ENCODE measurements at regions not wholly inside any gene's neighbourhood (a gene's known extent, or its start where the extent isn't known, plus 50 kb on each side); places are given as distances from the start of the nearest gene placed in this dataset.

- POLR2A ChIA-PET, result no interaction called here
- DNase-seq (ENCODE audit: extremely low spot score), result no peak
- no peak for TF ChIP-seq CTCF (IDR thresholded peaks at IDR 0.05; ENCODE audit: control extremely low read depth, extremely low read depth, low read depth, missing control alignments)
- CTCF ChIA-PET, result no interaction called here
Measured at GRCh38 chr18:70892381-70892780, 603.5 kb downstream of the SOCS6 start.

GRCh38 chr18:70870292-70870691 lies 581.4 kb downstream of the SOCS6 start:
- no peak for DNase-seq (ENCODE audit: extremely low spot score)
- POLR2A ChIA-PET, result no interaction called here
- no peak for TF ChIP-seq CTCF (IDR thresholded peaks at IDR 0.05; ENCODE audit: control extremely low read depth, extremely low read depth, low read depth, missing control alignments)
- CTCF ChIA-PET, result no interaction called here

GRCh38 chr18:70848329-70848728 lies 559.5 kb downstream of the SOCS6 start:
- ChIA-PET CTCF (no interaction called here), POLR2A (no interaction called here)
- TF ChIP-seq CTCF (IDR thresholded peaks at IDR 0.05; ENCODE audit: control extremely low read depth, extremely low read depth, low read depth, missing control alignments), result no peak
- DNase-seq (ENCODE audit: extremely low spot score), result no peak

GRCh38 chr18:70840649-70841048 lies 551.8 kb downstream of the SOCS6 start:
- TF ChIP-seq CTCF (IDR thresholded peaks at IDR 0.05; ENCODE audit: control extremely low read depth, extremely low read depth, low read depth, missing control alignments), result no peak
- POLR2A ChIA-PET, result no interaction called here
- DNase-seq (ENCODE audit: extremely low spot score), result no peak
- CTCF ChIA-PET, result interaction anchor here (1.0 kb wide), 1 partner anchor 9 kb away, joined by 3 read pairs; no protein-coding TSS in a partner anchor

GRCh38 chr18:70827632-70828031 lies 538.8 kb downstream of the SOCS6 start:
- POLR2A ChIA-PET, result no interaction called here
- DNase-seq (ENCODE audit: extremely low spot score), result no peak
- CTCF ChIA-PET, result no interaction called here
- TF ChIP-seq CTCF (IDR thresholded peaks at IDR 0.05; ENCODE audit: control extremely low read depth, extremely low read depth, low read depth, missing control alignments), result no peak

GRCh38 chr18:70826571-70826970 lies 537.7 kb downstream of the SOCS6 start:
- DNase-seq (ENCODE audit: extremely low spot score), result no peak
- no peak for TF ChIP-seq CTCF (IDR thresholded peaks at IDR 0.05; ENCODE audit: control extremely low read depth, extremely low read depth, low read depth, missing control alignments)
- ChIA-PET CTCF (interaction anchor here (1.1 kb wide), 1 partner anchor 10 kb away, joined by 3 read pairs; no protein-coding TSS in a partner anchor), POLR2A (no interaction called here)

GRCh38 chr18:70822691-70823090 lies 533.8 kb downstream of the SOCS6 start:
- ChIA-PET CTCF (interaction anchor here (1.5 kb wide), 1 partner anchor 41 kb away, joined by 5 read pairs; no protein-coding TSS in a partner anchor), POLR2A (no interaction called here)
- TF ChIP-seq CTCF (IDR thresholded peaks at IDR 0.05; ENCODE audit: control extremely low read depth, extremely low read depth, low read depth, missing control alignments), result no peak
- DNase-seq (ENCODE audit: extremely low spot score), result no peak

All from GM10248 (cell line).